Astrocyte (in vitro differentiated cells and primary cell): ENCODE measurements at regions not wholly inside any gene's neighbourhood (a gene's known extent, or its start where the extent isn't known, plus 50 kb on each side); places are given as distances from the start of the nearest gene placed in this dataset.

Experiments
- DNase-seq: peaks from one replicate; pipeline ENCODE4 v3.0.0-alpha.2; 2010; ENCODE audit warnings: low read depth
- FAIRE-seq: peaks from 2 replicates; lab custom pipeline; 2011; peaks lifted over from hg19 to GRCh38; lab: Jason Lieb, UNC
- H2AFZ ChIP-seq: 2 replicates; pipeline ENCODE4 v1.6.0; 2012; ENCODE audit warnings: low read depth, low read length, inconsistent platforms
- H3K27ac ChIP-seq: 2 replicates; pipeline ENCODE4 v1.5.1; 2011; ENCODE audit warnings: low read depth, low read length, inconsistent platforms
- H3K27me3 ChIP-seq: 2 replicates; pipeline ENCODE4 v1.6.0; 2011; ENCODE audit warnings: low read length, inconsistent platforms; ENCODE audit not compliant: insufficient read depth
- H3K36me3 ChIP-seq: 2 replicates; pipeline ENCODE4 v1.5.1; 2011; ENCODE audit warnings: low read length, inconsistent platforms; ENCODE audit not compliant: insufficient read depth
- H3K4me1 ChIP-seq: 2 replicates; pipeline ENCODE4 v1.5.1; 2011; ENCODE audit warnings: low read length, inconsistent platforms; ENCODE audit not compliant: insufficient read depth
- H3K4me2 ChIP-seq: 2 replicates; pipeline ENCODE4 v1.6.0; 2012; ENCODE audit warnings: low read length, inconsistent platforms
- H3K4me3 ChIP-seq: 2 replicates; pipeline ENCODE4 v1.5.1; 2011; ENCODE audit warnings: low read depth, mild to moderate bottlenecking, low read length, inconsistent platforms; ENCODE audit not compliant: insufficient read depth
- H3K79me2 ChIP-seq: 2 replicates; pipeline ENCODE4 v1.6.0; 2012; ENCODE audit warnings: mild to moderate bottlenecking, low read length, inconsistent platforms; ENCODE audit not compliant: insufficient read depth
- H3K9ac ChIP-seq: 2 replicates; pipeline ENCODE4 v1.6.0; 2012; ENCODE audit warnings: mild to moderate bottlenecking, low read length, inconsistent platforms
- H3K9me3 ChIP-seq: 2 replicates; pipeline ENCODE4 v1.5.1; 2012; ENCODE audit warnings: low read depth, mild to moderate bottlenecking, low read length, inconsistent platforms; ENCODE audit not compliant: insufficient read depth
- H4K20me1 ChIP-seq: 2 replicates; pipeline ENCODE4 v1.6.0; 2012; ENCODE audit warnings: low read length, inconsistent platforms; ENCODE audit not compliant: insufficient read depth
- H3K27ac Mint-ChIP-seq: one replicate; pipeline ENCODE4 v1.8.0; 2021; ENCODE audit warnings: mild to moderate bottlenecking, mixed read lengths; ENCODE audit not compliant: unreplicated experiment
- H3K27me3 Mint-ChIP-seq: one replicate; pipeline ENCODE4 v1.8.0; 2021; ENCODE audit warnings: low read depth, mixed read lengths; ENCODE audit not compliant: unreplicated experiment
- H3K36me3 Mint-ChIP-seq: one replicate; pipeline ENCODE4 v1.8.0; 2021; ENCODE audit warnings: low read depth, mixed read lengths; ENCODE audit not compliant: unreplicated experiment
- H3K4me1 Mint-ChIP-seq: one replicate; pipeline ENCODE4 v1.8.0; 2021; ENCODE audit warnings: low read depth, mixed read lengths; ENCODE audit not compliant: unreplicated experiment
- H3K4me3 Mint-ChIP-seq: one replicate; pipeline ENCODE4 v1.8.0; 2021; ENCODE audit warnings: mild to moderate bottlenecking, moderate library complexity, mixed read lengths; ENCODE audit not compliant: unreplicated experiment
- H3K9me3 Mint-ChIP-seq: one replicate; pipeline ENCODE4 v1.8.0; 2021; ENCODE audit warnings: mild to moderate bottlenecking, mixed read lengths; ENCODE audit not compliant: unreplicated experiment
- EZH2 ChIP-seq: IDR thresholded peaks from 2 replicates; pipeline ENCODE4 v1.6.1; 2012; ENCODE audit warnings: mild to moderate bottlenecking, low read length, inconsistent platforms; ENCODE audit not compliant: insufficient read depth
- TF ChIP-seq, protein P1 (sequence below): IDR thresholded peaks from 2 replicates; pipeline ENCODE4 v1.5.1; 2011; ENCODE audit warnings: low read depth, mild to moderate bottlenecking, inconsistent platforms, low read length, moderate library complexity; ENCODE audit not compliant: insufficient read depth

DNA sequence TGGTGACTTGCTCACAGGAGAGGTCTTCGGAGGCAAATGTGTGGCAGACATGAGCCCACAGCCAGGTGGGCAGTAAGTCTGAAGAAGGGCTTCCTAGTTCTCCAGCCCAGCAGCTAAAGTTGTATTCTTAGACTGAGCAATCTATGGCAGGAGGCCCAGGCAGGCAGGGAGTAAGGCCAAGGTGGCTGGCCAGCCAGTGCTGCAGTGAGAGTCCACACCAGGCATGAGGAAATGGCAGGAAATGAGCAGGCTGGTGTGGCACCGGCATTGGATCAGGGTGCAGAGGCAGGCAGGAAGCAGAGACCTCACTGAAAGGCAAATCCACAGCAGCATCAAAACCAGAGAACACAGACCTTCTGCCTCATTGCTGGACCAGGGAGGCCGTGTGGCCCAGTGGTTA lies 84.6 kb upstream of the PDE1C start:
- Mint-ChIP-seq H3K4me3 (no peak overlapping the region), H3K9me3 (no peaks in the 10 kb centered on the region), H3K27me3 (no peaks in the 10 kb centered on the region), H3K27ac (no peak overlapping the region), H3K4me1 (peaks cover 19% of the 10 kb centered on the region), H3K36me3 (no peaks in the 10 kb centered on the region)
- no peaks in the 10 kb centered on the region for H4K20me1 ChIP-seq
- TF ChIP-seq, protein P1, sequence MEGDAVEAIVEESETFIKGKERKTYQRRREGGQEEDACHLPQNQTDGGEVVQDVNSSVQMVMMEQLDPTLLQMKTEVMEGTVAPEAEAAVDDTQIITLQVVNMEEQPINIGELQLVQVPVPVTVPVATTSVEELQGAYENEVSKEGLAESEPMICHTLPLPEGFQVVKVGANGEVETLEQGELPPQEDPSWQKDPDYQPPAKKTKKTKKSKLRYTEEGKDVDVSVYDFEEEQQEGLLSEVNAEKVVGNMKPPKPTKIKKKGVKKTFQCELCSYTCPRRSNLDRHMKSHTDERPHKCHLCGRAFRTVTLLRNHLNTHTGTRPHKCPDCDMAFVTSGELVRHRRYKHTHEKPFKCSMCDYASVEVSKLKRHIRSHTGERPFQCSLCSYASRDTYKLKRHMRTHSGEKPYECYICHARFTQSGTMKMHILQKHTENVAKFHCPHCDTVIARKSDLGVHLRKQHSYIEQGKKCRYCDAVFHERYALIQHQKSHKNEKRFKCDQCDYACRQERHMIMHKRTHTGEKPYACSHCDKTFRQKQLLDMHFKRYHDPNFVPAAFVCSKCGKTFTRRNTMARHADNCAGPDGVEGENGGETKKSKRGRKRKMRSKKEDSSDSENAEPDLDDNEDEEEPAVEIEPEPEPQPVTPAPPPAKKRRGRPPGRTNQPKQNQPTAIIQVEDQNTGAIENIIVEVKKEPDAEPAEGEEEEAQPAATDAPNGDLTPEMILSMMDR: no peak
- no peak for TF ChIP-seq EZH2
- no peaks in the 10 kb centered on the region for H3K27me3 ChIP-seq
- H3K27ac ChIP-seq: no peak overlapping the region
- no peak overlapping the region for H3K4me2 ChIP-seq
- no peaks in the 10 kb centered on the region for H3K79me2 ChIP-seq
- FAIRE-seq: no peak
- no peaks in the 10 kb centered on the region for H3K36me3 ChIP-seq
- peak overlapping the region; percentile 53 for H2AFZ ChIP-seq
- peaks cover 19% of the 10 kb centered on the region for H3K4me1 ChIP-seq
- H3K9ac ChIP-seq: no peak overlapping the region
- H3K9me3 ChIP-seq: no peaks in the 10 kb centered on the region
- no peak overlapping the region for H3K4me3 ChIP-seq
- DNase-seq: peak; percentile 25

DNA sequence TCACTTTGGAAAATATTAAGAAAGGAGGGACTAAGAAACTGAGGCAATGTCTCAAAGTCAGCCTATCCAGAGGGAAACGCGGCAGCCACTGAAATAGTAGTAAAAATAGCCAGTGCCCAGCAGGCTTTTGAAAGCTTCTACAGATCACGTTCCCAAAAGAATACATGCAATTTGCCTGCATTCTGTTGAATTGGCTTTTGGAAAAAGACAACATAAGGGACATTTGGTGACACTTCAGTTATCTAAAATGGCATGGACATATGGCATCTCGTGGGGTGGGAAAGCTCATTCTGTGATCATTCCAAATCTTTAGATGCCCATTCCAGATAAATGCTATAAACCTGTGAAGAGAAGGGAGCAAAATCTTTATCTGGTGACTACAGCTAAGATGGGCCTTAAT lies 82.8 kb upstream of the PDE1C start:
- FAIRE-seq (no peak), DNase-seq (no peak)
- Histone ChIP-seq H3K4me2 (no peak overlapping the region), H3K9ac (no peak overlapping the region), H3K36me3 (no peaks in the 10 kb centered on the region), H3K27ac (no peak overlapping the region), H3K79me2 (no peaks in the 10 kb centered on the region), H3K9me3 (no peaks in the 10 kb centered on the region), H3K27me3 (no peaks in the 10 kb centered on the region), H3K4me3 (no peak overlapping the region), H4K20me1 (no peaks in the 10 kb centered on the region), H3K4me1 (peaks cover 5% of the 10 kb centered on the region), H2AFZ (no peak overlapping the region)
- Mint-ChIP-seq H3K4me3 (no peak overlapping the region), H3K9me3 (no peaks in the 10 kb centered on the region), H3K27ac (no peak overlapping the region), H3K27me3 (no peaks in the 10 kb centered on the region), H3K4me1 (peaks cover 4% of the 10 kb centered on the region), H3K36me3 (no peaks in the 10 kb centered on the region)
- no peak for TF ChIP-seq EZH2
- TF ChIP-seq, protein P1: no peak

DNA sequence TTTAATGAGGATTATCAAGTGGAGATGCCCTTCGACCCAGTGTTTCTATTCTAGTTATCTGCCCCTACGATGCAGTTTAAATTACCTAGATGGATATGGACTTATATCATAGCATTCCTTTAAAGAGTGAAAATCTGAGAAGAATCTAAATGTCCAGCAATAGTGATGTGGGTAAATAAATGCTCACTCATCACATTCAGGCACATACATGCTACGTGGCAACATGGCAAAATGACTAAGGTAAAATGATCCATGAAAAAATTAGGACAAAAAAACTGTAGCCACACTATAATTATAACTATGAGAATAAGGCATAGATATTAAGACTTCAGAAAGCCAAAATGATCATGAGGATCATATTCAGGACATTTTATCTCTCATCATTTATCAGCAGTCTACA lies 82.4 kb upstream of the PDE1C start:
- FAIRE-seq: no peak

More for the DNA sequence above, 82.4 kb upstream of the PDE1C start:
- no peaks in the 10 kb centered on the region for H3K27me3 Mint-ChIP-seq
- TF ChIP-seq EZH2: no peak
- TF ChIP-seq, protein P1: no peak
- Histone ChIP-seq H2AFZ (no peak overlapping the region), H3K9ac (no peak overlapping the region), H3K4me2 (no peak overlapping the region), H3K36me3 (no peaks in the 10 kb centered on the region), H3K9me3 (no peaks in the 10 kb centered on the region), H3K4me1 (peaks cover 5% of the 10 kb centered on the region), H3K4me3 (no peak overlapping the region), H3K79me2 (no peaks in the 10 kb centered on the region), H3K27me3 (no peaks in the 10 kb centered on the region), H3K27ac (no peak overlapping the region), H4K20me1 (no peaks in the 10 kb centered on the region)
- no peaks in the 10 kb centered on the region for H3K9me3 Mint-ChIP-seq
- H3K36me3 Mint-ChIP-seq: no peaks in the 10 kb centered on the region
- H3K4me3 Mint-ChIP-seq: no peak overlapping the region
- peaks cover 4% of the 10 kb centered on the region for H3K4me1 Mint-ChIP-seq
- DNase-seq: no peak
- H3K27ac Mint-ChIP-seq: no peak overlapping the region
